B cell (primary cell): ENCODE measurements at regions not wholly inside any gene's neighbourhood (a gene's known extent, or its start where the extent isn't known, plus 50 kb on each side); places are given as distances from the start of the nearest gene placed in this dataset.

ENCODE experiments used
- EZH2 ChIP-seq: IDR thresholded peaks from 2 replicates; pipeline ENCODE4 v1.6.1; 2012; ENCODE audit warnings: borderline replicate concordance, low read depth, mild to moderate bottlenecking, moderate library complexity, low read length; ENCODE audit not compliant: insufficient read depth, poor library complexity, severe bottlenecking
- TF ChIP-seq, protein P1 (sequence below): fragments of 200-600 bp; IDR thresholded peaks from one replicate; pipeline ENCODE4 v1.8.0; 2022; ENCODE audit warnings: antibody characterized with exemption, mild to moderate bottlenecking

DNA sequence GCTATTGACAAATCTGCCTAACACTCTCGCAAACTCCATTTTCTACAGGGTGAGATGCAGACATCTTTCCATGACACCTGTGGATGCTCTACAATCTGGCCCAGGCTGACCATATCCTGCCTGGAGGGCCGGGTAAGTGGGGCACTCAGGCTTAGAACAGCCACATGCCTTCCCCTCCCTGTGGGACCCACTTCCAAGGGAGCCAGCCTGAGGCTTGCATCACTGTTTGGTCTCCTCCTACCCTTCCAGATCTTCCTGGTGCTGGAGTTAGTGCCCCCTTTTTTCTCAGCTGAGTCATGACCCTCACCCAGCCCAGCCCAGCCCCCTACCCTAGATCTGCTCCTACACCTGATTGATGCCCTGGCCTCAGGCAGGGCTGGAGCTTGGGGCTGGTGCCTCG, 62.0 kb upstream of the KCNK12 start:
- TF ChIP-seq, protein P1, sequence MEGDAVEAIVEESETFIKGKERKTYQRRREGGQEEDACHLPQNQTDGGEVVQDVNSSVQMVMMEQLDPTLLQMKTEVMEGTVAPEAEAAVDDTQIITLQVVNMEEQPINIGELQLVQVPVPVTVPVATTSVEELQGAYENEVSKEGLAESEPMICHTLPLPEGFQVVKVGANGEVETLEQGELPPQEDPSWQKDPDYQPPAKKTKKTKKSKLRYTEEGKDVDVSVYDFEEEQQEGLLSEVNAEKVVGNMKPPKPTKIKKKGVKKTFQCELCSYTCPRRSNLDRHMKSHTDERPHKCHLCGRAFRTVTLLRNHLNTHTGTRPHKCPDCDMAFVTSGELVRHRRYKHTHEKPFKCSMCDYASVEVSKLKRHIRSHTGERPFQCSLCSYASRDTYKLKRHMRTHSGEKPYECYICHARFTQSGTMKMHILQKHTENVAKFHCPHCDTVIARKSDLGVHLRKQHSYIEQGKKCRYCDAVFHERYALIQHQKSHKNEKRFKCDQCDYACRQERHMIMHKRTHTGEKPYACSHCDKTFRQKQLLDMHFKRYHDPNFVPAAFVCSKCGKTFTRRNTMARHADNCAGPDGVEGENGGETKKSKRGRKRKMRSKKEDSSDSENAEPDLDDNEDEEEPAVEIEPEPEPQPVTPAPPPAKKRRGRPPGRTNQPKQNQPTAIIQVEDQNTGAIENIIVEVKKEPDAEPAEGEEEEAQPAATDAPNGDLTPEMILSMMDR, result no peak
- TF ChIP-seq EZH2, result no peak
